SU-DHL-6 (cell line): ENCODE measurements at regions not wholly inside any gene's neighbourhood (a gene's known extent, or its start where the extent isn't known, plus 50 kb on each side); places are given as distances from the start of the nearest gene placed in this dataset.

Experiments
- H2AFZ ChIP-seq: fragments of 200-600 bp; sonication (generic); 2 replicates; pipeline ENCODE4 v1.6.1; 2014; ENCODE audit warnings: low read depth, mild to moderate bottlenecking, moderate library complexity, mixed read lengths, antibody characterized with exemption, low read length; ENCODE audit not compliant: severe bottlenecking
- H3F3A ChIP-seq: fragments of 200-600 bp; shearing (Covaris generic); 2 replicates; pipeline ENCODE4 v1.6.0; 2016; ENCODE audit warnings: antibody characterized with exemption, mild to moderate bottlenecking; ENCODE audit not compliant: insufficient read depth
- H3K27ac ChIP-seq: fragments of 200-600 bp; sonication (generic); 2 replicates; pipeline ENCODE4 v1.5.1; 2016; ENCODE audit warnings: low read depth, mild to moderate bottlenecking, low read length, moderate library complexity, mixed read lengths
- H3K27me3 ChIP-seq: fragments of 200-600 bp; sonication (generic), shearing (Covaris generic); 2 replicates; pipeline ENCODE4 v1.6.0; 2014; ENCODE audit warnings: mild to moderate bottlenecking, low read length
- H3K36me3 ChIP-seq: fragments of 200-600 bp; sonication (generic); 2 replicates; pipeline ENCODE4 v1.6.1; 2014; ENCODE audit warnings: mild to moderate bottlenecking, low read length, mixed read lengths
- H3K4me2 ChIP-seq: fragments of 300-600, 200-600 bp; shearing (Covaris generic), sonication (generic); 2 replicates; pipeline ENCODE4 v1.6.0; 2014; ENCODE audit warnings: low read length, low read depth, mild to moderate bottlenecking; ENCODE audit not compliant: poor library complexity, severe bottlenecking
- H3K4me3 ChIP-seq: fragments of 200-600 bp; sonication (generic); 2 replicates; pipeline ENCODE4 v1.5.1; 2014; ENCODE audit warnings: antibody characterized with exemption, low read length, mild to moderate bottlenecking, mixed read lengths; ENCODE audit not compliant: insufficient read depth, poor library complexity, severe bottlenecking
- H3K79me2 ChIP-seq: fragments of 200-600 bp; sonication (generic); 2 replicates; pipeline ENCODE4 v1.6.1; 2014; ENCODE audit warnings: mild to moderate bottlenecking, low read length, moderate library complexity; ENCODE audit not compliant: insufficient read depth
- H3K9ac ChIP-seq: fragments of 200-600 bp; sonication (generic); 2 replicates; pipeline ENCODE4 v1.7.0; 2014; ENCODE audit warnings: mild to moderate bottlenecking, low read length
- H3K9me2 ChIP-seq: fragments of 200-600 bp; sonication (generic); replicated peaks from 2 replicates; pipeline ENCODE4 v1.6.1; 2014; ENCODE audit warnings: low read length; ENCODE audit not compliant: insufficient read depth
- H3K9me3 ChIP-seq: fragments of 200-600 bp; sonication (generic); 2 replicates; pipeline ENCODE4 v1.6.1; 2014; ENCODE audit warnings: low read length, mixed read lengths; ENCODE audit not compliant: insufficient read depth
- H4K20me1 ChIP-seq: fragments of 200-600 bp; sonication (generic); 2 replicates; pipeline ENCODE4 v1.6.1; 2014; ENCODE audit warnings: low read depth, mild to moderate bottlenecking, antibody characterized with exemption, low read length, moderate library complexity, mixed read lengths
- CTCF ChIP-seq: fragments of 200-600 bp; sonication (generic); IDR thresholded peaks from one replicate; pipeline ENCODE4 v1.5.1; 2017; ENCODE audit warnings: antibody characterized with exemption, mild to moderate bottlenecking, low read length, moderate library complexity; ENCODE audit not compliant: insufficient read depth, poor library complexity, severe bottlenecking
- EZH2phosphoT487 ChIP-seq: fragments of 200-600 bp; sonication (generic), shearing (Covaris generic); conservative IDR thresholded peaks from 2 replicates; pipeline ENCODE4 v1.6.1; 2018; ENCODE audit warnings: mild to moderate bottlenecking, antibody characterized with exemption, low read length, moderate library complexity, mixed read lengths

GRCh38 chr6:82097676-82098075 lies 149.9 kb downstream of the IBTK start:
- no peaks in the 10 kb centered on the region for H3K27me3 ChIP-seq
- no peak overlapping the region for H3K4me2 ChIP-seq
- H3K9me3 ChIP-seq: no peaks in the 10 kb centered on the region
- no peak overlapping the region for H2AFZ ChIP-seq
- H3F3A ChIP-seq: no peaks in the 10 kb centered on the region
- H4K20me1 ChIP-seq: no peaks in the 10 kb centered on the region
- no peaks in the 10 kb centered on the region for H3K79me2 ChIP-seq
- H3K36me3 ChIP-seq: no peaks in the 10 kb centered on the region
- H3K27ac ChIP-seq: no peak overlapping the region
- no peak overlapping the region for H3K4me3 ChIP-seq
- no peak for TF ChIP-seq CTCF
- no peak for TF ChIP-seq EZH2phosphoT487
- no peak overlapping the region for H3K9ac ChIP-seq
- no peaks in the 10 kb centered on the region for H3K9me2 ChIP-seq

GRCh38 chr6:82095091-82095490 lies 152.5 kb downstream of the IBTK start:
- Histone ChIP-seq H3K79me2 (no peaks in the 10 kb centered on the region), H3K36me3 (no peaks in the 10 kb centered on the region), H3K9me3 (no peaks in the 10 kb centered on the region), H3F3A (no peaks in the 10 kb centered on the region), H3K4me3 (no peak overlapping the region), H2AFZ (no peak overlapping the region), H3K27me3 (no peaks in the 10 kb centered on the region), H3K4me2 (no peak overlapping the region), H3K9ac (no peak overlapping the region), H3K27ac (no peak overlapping the region), H3K9me2 (no peaks in the 10 kb centered on the region), H4K20me1 (no peaks in the 10 kb centered on the region)
- TF ChIP-seq EZH2phosphoT487 (no peak), CTCF (no peak)

GRCh38 chr6:82094166-82094806 lies 153.3 kb downstream of the IBTK start:
- Histone ChIP-seq H3F3A (no peaks in the 10 kb centered on the region), H2AFZ (no peak overlapping the region), H3K9me2 (no peaks in the 10 kb centered on the region), H4K20me1 (no peaks in the 10 kb centered on the region), H3K79me2 (no peaks in the 10 kb centered on the region), H3K9ac (no peak overlapping the region), H3K4me2 (no peak overlapping the region), H3K4me3 (no peak overlapping the region), H3K36me3 (no peaks in the 10 kb centered on the region), H3K27ac (no peak overlapping the region), H3K9me3 (no peaks in the 10 kb centered on the region), H3K27me3 (no peaks in the 10 kb centered on the region)
- TF ChIP-seq CTCF: no peak
- TF ChIP-seq EZH2phosphoT487: no peak
